Hepatocyte (in vitro differentiated cells): ENCODE measurements at regions not wholly inside any gene's neighbourhood (a gene's known extent, or its start where the extent isn't known, plus 50 kb on each side); places are given as distances from the start of the nearest gene placed in this dataset.

Source experiments
- DNase-seq: peaks from one replicate; pipeline ENCODE4 v3.0.0-alpha.2; 2016; ENCODE audit warnings: low spot score
- H2AFZ ChIP-seq: fragments of 200-600 bp; sonication (generic); 2 replicates; pipeline ENCODE4 v1.6.0; 2016; ENCODE audit warnings: antibody characterized with exemption, mild to moderate bottlenecking
- H3K27ac ChIP-seq: fragments of 200-600 bp; sonication (generic); 2 replicates; pipeline ENCODE4 v1.5.1; 2016; ENCODE audit warnings: mild to moderate bottlenecking
- H3K27me3 ChIP-seq: fragments of 200-600 bp; sonication (generic); 2 replicates; pipeline ENCODE4 v1.6.1; 2016
- H3K36me3 ChIP-seq: fragments of 200-600 bp; sonication (generic); replicated peaks from 2 replicates; pipeline ENCODE4 v1.5.1; 2016; ENCODE audit warnings: low read depth; ENCODE audit not compliant: insufficient read depth
- H3K4me1 ChIP-seq: fragments of 200-600 bp; sonication (generic); 2 replicates; pipeline ENCODE4 v1.5.1; 2016; ENCODE audit warnings: mild to moderate bottlenecking, moderate library complexity; ENCODE audit not compliant: insufficient read depth
- H3K4me2 ChIP-seq: fragments of 200-600 bp; sonication (generic); 2 replicates; pipeline ENCODE4 v1.6.0; 2016
- H3K4me3 ChIP-seq: fragments of 200-600 bp; sonication (generic); 2 replicates; pipeline ENCODE4 v1.5.1; 2016; ENCODE audit warnings: mild to moderate bottlenecking
- H3K79me2 ChIP-seq: fragments of 200-600 bp; sonication (generic); 2 replicates; pipeline ENCODE4 v1.6.0; 2017; ENCODE audit warnings: mild to moderate bottlenecking
- H3K9me2 ChIP-seq: fragments of 200-600 bp; sonication (generic); replicated peaks from 2 replicates; pipeline ENCODE4 v1.6.0; 2017; ENCODE audit warnings: mild to moderate bottlenecking; ENCODE audit not compliant: insufficient read depth
- H3K9me3 ChIP-seq: fragments of 200-600 bp; sonication (generic); 2 replicates; pipeline ENCODE4 v1.5.1; 2016; ENCODE audit warnings: low read depth, mild to moderate bottlenecking
- H4K20me1 ChIP-seq: fragments of 200-600 bp; sonication (generic); 2 replicates; pipeline ENCODE4 v1.6.0; 2016; ENCODE audit warnings: mild to moderate bottlenecking; ENCODE audit not compliant: insufficient read depth, poor library complexity, severe bottlenecking
- EZH2 ChIP-seq: fragments of 200-600 bp; sonication (generic); IDR thresholded peaks from 2 replicates; pipeline ENCODE4 v1.6.1; 2016; ENCODE audit warnings: antibody characterized with exemption, mild to moderate bottlenecking, borderline replicate concordance
- EZH2phosphoT487 ChIP-seq: fragments of 200-600 bp; sonication (generic); IDR thresholded peaks from one replicate; pipeline ENCODE4 v1.6.1; 2018; ENCODE audit warnings: antibody characterized with exemption, mild to moderate bottlenecking, low read depth, moderate library complexity; ENCODE audit not compliant: unreplicated experiment, severe bottlenecking
- WGBS: methylation state at CpG from one replicate; pipeline ENCODE4 v1.1.6; 2016; ENCODE audit warnings: low lambda C conversion rate; ENCODE audit errors: missing lambda C conversion rate; 5-methylcytosine and 5-hydroxymethylcytosine counted together
- TF ChIP-seq, protein P1 (sequence below): fragments of 200-600 bp; sonication (generic); IDR thresholded peaks from 2 replicates; pipeline ENCODE4 v1.5.1; 2016; ENCODE audit warnings: antibody characterized with exemption, mild to moderate bottlenecking; ENCODE audit not compliant: poor library complexity

DNA sequence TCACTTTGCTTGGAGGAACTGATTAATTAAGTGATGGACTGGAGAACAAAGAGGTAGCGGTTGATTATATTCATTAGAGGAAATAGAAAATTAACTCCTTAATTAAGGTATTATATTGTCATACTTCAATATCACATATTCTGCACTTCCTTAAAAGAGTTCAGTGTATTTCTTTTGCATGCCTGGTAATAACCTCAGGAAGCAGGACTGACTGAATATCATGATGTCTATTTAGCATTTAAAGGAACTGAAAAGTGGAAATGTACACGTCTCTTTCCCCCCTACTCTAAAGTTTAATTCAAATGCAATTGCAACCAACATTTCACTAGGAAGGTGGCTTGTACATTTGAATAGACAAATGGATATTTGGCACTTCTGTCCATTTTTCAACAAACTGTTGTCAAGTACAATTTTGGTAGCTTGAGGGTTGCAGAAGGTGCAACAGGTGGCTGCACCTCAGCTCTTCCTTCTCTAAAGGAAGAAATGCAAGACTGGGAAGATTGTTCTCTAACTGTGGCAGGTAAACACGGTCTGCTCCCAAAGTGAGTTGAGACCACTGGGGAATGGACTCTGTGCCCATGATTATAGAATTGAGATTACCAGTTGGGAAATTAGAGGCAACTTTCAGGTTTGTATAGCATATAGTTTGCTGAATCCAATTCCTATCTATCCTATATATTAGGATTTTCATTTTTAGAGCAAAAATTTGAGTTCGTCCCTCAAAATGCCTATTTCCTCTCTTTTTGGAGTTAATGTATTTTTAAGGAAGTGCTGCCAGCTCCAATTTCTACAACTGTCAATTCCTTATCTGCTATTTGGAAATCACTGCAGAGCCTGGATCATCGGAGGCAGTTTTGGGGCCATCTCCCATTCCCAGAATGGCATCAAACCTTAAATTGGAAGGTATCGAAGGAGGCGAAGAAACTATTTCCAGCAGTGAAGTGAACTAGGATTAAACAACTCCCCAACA is 98.9 kb upstream of the TAF11L2 start:
- Histone ChIP-seq H3K36me3 (no peaks in the 10 kb centered on the region), H3K9me2 (no peaks in the 10 kb centered on the region)
- TF ChIP-seq, protein P1, sequence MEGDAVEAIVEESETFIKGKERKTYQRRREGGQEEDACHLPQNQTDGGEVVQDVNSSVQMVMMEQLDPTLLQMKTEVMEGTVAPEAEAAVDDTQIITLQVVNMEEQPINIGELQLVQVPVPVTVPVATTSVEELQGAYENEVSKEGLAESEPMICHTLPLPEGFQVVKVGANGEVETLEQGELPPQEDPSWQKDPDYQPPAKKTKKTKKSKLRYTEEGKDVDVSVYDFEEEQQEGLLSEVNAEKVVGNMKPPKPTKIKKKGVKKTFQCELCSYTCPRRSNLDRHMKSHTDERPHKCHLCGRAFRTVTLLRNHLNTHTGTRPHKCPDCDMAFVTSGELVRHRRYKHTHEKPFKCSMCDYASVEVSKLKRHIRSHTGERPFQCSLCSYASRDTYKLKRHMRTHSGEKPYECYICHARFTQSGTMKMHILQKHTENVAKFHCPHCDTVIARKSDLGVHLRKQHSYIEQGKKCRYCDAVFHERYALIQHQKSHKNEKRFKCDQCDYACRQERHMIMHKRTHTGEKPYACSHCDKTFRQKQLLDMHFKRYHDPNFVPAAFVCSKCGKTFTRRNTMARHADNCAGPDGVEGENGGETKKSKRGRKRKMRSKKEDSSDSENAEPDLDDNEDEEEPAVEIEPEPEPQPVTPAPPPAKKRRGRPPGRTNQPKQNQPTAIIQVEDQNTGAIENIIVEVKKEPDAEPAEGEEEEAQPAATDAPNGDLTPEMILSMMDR, result no peak
- TF ChIP-seq EZH2 (no peak), EZH2phosphoT487 (no peak)

DNA sequence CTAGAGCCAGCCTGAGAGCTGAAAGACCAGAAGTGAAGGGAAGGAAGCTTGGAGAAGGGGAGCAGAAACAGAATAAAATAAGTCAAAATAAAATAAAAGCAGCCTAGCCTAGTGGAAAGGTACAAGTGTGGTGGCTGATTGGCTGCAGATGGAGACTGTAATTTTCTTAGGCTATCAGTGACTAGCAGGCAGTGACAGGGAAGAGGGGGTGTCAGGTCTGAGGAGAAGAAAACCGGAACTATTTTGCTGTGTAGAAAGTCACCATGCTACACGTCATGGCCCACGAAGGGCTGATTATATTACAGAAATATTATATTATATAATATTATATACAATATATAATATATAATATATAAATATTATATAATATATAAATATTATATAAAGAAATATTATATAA is 98.1 kb upstream of the TAF11L2 start:
- no peak overlapping the region for H3K27ac ChIP-seq
- WGBS, result 74% methylated on average over 3 of the region's 3 CpGs
- no peaks in the 10 kb centered on the region for H3K27me3 ChIP-seq
- H3K4me2 ChIP-seq, result no peak overlapping the region
- no peaks in the 10 kb centered on the region for H3K9me2 ChIP-seq
- TF ChIP-seq EZH2phosphoT487, result no peak
- H3K4me1 ChIP-seq, result peaks cover 37% of the 10 kb centered on the region
- H3K79me2 ChIP-seq, result no peaks in the 10 kb centered on the region
- H4K20me1 ChIP-seq, result no peaks in the 10 kb centered on the region
- no peak overlapping the region for H2AFZ ChIP-seq
- H3K9me3 ChIP-seq, result no peaks in the 10 kb centered on the region
- no peak for DNase-seq
- H3K36me3 ChIP-seq, result no peaks in the 10 kb centered on the region
- H3K4me3 ChIP-seq, result no peak overlapping the region

More for the DNA sequence above, 98.9 kb upstream of the TAF11L2 start:
- H3K27me3 ChIP-seq, result no peaks in the 10 kb centered on the region
- H3K4me3 ChIP-seq, result no peak overlapping the region
- H4K20me1 ChIP-seq, result no peaks in the 10 kb centered on the region
- no peaks in the 10 kb centered on the region for H3K79me2 ChIP-seq
- DNase-seq, result no peak
- H2AFZ ChIP-seq, result no peak overlapping the region
- peaks cover 38% of the 10 kb centered on the region for H3K4me1 ChIP-seq
- H3K9me3 ChIP-seq, result no peaks in the 10 kb centered on the region
- H3K27ac ChIP-seq, result no peak overlapping the region
- no peak overlapping the region for H3K4me2 ChIP-seq
- 91% methylated on average over 7 of the region's 7 CpGs for WGBS

DNA sequence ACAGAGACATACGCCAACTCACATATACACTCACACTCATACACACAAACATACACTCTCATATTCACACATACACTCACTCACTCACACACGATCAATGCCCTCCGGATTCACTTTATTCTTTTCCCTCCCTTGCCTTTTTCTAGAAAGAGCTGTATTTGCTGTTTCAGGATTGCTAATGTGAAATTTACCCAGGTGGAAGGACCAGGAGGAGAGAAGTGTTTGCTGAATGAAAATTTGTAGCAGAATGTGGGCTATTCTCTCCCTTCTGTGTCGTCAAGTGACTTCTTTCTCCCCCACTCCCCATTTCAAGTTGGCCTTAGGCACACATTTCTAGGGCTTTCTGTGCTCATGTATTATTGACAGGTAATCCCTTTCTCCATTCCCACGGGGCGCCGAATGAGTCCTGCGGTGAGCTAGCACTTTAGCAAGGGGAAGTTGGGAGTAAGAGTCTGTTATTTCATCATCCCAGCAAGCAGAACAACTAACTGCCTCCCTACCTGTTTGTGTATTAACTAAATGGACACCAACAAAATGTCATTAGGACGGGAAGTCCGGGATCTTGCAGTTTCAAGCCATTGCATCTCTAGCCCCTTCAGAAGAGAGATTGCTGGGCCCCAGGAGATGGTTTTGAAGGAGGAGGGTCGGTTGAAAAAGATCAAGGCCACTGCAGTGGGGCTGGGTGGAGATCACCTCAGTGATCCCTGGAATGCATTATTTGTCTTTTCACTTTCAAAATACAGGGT is 97.1 kb upstream of the TAF11L2 start:
- no peaks in the 10 kb centered on the region for H4K20me1 ChIP-seq
- no peak overlapping the region for H2AFZ ChIP-seq
- no peaks in the 10 kb centered on the region for H3K27me3 ChIP-seq
- H3K4me3 ChIP-seq, result no peak overlapping the region
- H3K4me2 ChIP-seq, result peak overlapping the region; percentile 65
- H3K9me2 ChIP-seq, result no peaks in the 10 kb centered on the region
- no peak for DNase-seq
- TF ChIP-seq EZH2, result no peak
- TF ChIP-seq, protein P1, result no peak
- no peak for TF ChIP-seq EZH2phosphoT487
- H3K27ac ChIP-seq, result peak overlapping the region; percentile 4
- WGBS, result 36% methylated on average over 11 of the region's 11 CpGs
- H3K9me3 ChIP-seq, result no peaks in the 10 kb centered on the region
- peaks cover 37% of the 10 kb centered on the region for H3K4me1 ChIP-seq
- H3K79me2 ChIP-seq, result no peaks in the 10 kb centered on the region
- no peaks in the 10 kb centered on the region for H3K36me3 ChIP-seq
